ENCODE measurements at regions not wholly inside any gene's neighbourhood (a gene's known extent, or its start where the extent isn't known, plus 50 kb on each side); places are given as distances from the start of the nearest gene placed in this dataset.

GRCh38 chr1:38712046-38712445 lies 147.5 kb downstream of the RRAGC start:
- TF ChIP-seq REST (IDR thresholded peaks at IDR 0.05; ENCODE audit: insufficient read depth in 1 of 2, low read depth in 2 of 2, low read length in 2 of 2) (no peak), POLR2AphosphoS5 (IDR thresholded peaks at IDR 0.05; ENCODE audit: low read depth, low read length) (no peak), TAF1 (IDR thresholded peaks at IDR 0.05; ENCODE audit: borderline replicate concordance, insufficient read depth, low read length) (no peak), SIN3A (IDR thresholded peaks at IDR 0.05; ENCODE audit: borderline replicate concordance, insufficient read depth, low read length) (no peak), FOXP2 (optimal IDR thresholded peaks at IDR 0.05; ENCODE audit: borderline replicate concordance, extremely low read depth, extremely low read length, insufficient read depth) (no peak)

Measured in PFSK-1 (cell line).